Esophagus squamous epithelium (tissue), 5 donors: ENCODE measurements at regions not wholly inside any gene's neighbourhood (a gene's known extent, or its start where the extent isn't known, plus 50 kb on each side); places are given as distances from the start of the nearest gene placed in this dataset.

Experiments used
- DNase-seq: peaks from one replicate; lab custom pipeline; 2025; lab: John Stamatoyannopoulos, UW
- H3K27ac ChIP-seq, 4 donors: fragments of 200-600 bp; sonication (generic); one replicate each; pipeline ENCODE4 v1.5.1; 2016 to 2019; ENCODE audit warnings: mild to moderate bottlenecking in 1 of 4
- H3K27me3 ChIP-seq, 4 donors: fragments of 200-600 bp; sonication (generic); 1 replicate in 3 of 4; 2 replicates in 1 of 4; pipeline versions ENCODE4 v1.5.1 to v1.6.0; 2017 to 2021; ENCODE audit warnings: antibody characterized with exemption in 1 of 4
- H3K36me3 ChIP-seq, 3 donors: fragments of 200-600 bp; sonication (generic); one replicate each; pipeline ENCODE4 v1.5.1; 2016 to 2019
- H3K4me1 ChIP-seq, 3 donors: fragments of 200-600 bp; sonication (generic); one replicate each; pipeline ENCODE4 v1.5.1; 2017 to 2019
- H3K4me3 ChIP-seq, 4 donors: fragments of 200-600 bp; sonication (generic); 1 replicate in 3 of 4; 2 replicates in 1 of 4; pipeline ENCODE4 v1.5.1; 2016 to 2019; ENCODE audit warnings: mild to moderate bottlenecking in 2 of 4, moderate library complexity in 1 of 4
- H3K9me3 ChIP-seq, 3 donors: fragments of 200-600 bp; sonication (generic); one replicate each; pipeline ENCODE4 v1.5.1; 2016 to 2019
- CTCF ChIP-seq, 6 experiments: fragments of 450-650 bp in 4 of 6; fragments of 200-600 bp in 2 of 6; sonication (generic) in 2 of 6; IDR thresholded peaks; one replicate each; pipeline ENCODE4 v1.5.1; 2016 to 2019; ENCODE audit warnings: antibody characterized with exemption in 6 of 6, mild to moderate bottlenecking in 4 of 6, moderate library complexity in 4 of 6
- POLR2A ChIP-seq, 4 donors: fragments of 450-650 bp; IDR thresholded peaks; one replicate each; pipeline ENCODE4 v1.6.1; 2017; ENCODE audit warnings: antibody characterized with exemption in 4 of 4, mild to moderate bottlenecking in 4 of 4, moderate library complexity in 3 of 4
- WGBS, 2 donors: methylation state at CpG; one replicate each; pipeline ENCODE4 v1.1.5; 2018; 5-methylcytosine and 5-hydroxymethylcytosine counted together
- intact Hi-C: fragments of 100-400 bp; cut with DNase I; formaldehyde crosslinking; loops from one replicate; pipeline ENCODE4 v1.15.0; 2022
- donor health status: DM: yes; HTN: yes; CAD: no.

DNA sequence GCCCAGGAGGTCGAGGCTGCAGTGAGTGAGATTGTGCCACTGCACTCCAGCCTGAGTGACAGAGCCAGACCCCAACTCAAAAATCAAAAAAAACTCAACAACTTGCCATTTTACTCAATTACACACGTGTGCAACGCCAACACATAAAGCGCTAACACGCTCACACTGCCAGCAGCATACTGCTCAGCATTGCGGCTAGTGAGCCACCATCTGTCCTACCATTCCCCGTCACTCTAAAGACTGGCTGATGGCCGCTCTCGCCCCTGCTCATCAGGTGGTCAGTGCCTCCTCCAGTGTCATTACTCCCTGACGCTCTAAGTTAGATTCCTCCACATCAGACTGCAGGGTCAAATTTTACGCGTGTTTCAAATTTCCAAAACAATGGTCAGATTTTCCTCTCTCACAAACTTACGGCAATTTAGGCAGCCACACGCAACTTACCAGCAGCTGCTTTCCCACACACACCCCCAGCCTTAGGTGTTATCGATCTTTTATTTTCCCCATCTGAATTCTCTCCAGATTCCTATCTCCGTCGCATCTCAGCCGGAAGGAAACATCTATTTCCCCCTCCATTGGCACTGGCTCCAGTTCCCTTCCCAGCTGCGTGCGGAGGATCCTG lies 240.8 kb downstream of the C16orf95 start:
- TF ChIP-seq CTCF (IDR thresholded peaks at IDR 0.05) (no peak), POLR2A (IDR thresholded peaks at IDR 0.05) (no peak)
- no peak overlapping the region for H3K4me3 ChIP-seq
- H3K36me3 ChIP-seq: no peaks in the 10 kb centered on the region
- no peaks in the 10 kb centered on the region for H3K4me1 ChIP-seq
- no peak overlapping the region for H3K27ac ChIP-seq
- intact Hi-C loops: no loop called here
- H3K9me3 ChIP-seq: peaks cover 0 to 17% (median 11%) of the 10 kb centered on the region in 3 donors
- WGBS, 2 donors: 85 to 86% methylated on average over 19 to 20 of the region's 20 CpGs
- no peak for DNase-seq
- peaks cover 0 to 33% (median 0%) of the 10 kb centered on the region in 4 donors for H3K27me3 ChIP-seq

- H3K9me3 ChIP-seq: peaks cover 0 to 19% (median 18%) of the 10 kb centered on the region in 3 donors
- no peaks in the 10 kb centered on the region for H3K4me1 ChIP-seq
- no peak overlapping the region for H3K27ac ChIP-seq
- intact Hi-C loops: no loop called here
- H3K27me3 ChIP-seq: peaks cover 0 to 26% (median 0%) of the 10 kb centered on the region in 4 donors
- no peak for DNase-seq
- WGBS, 2 donors: 35 to 47% methylated on average over 3 to 8 of the region's 13 CpGs
- H3K36me3 ChIP-seq: no peaks in the 10 kb centered on the region
- TF ChIP-seq POLR2A (IDR thresholded peaks at IDR 0.05): no peak
- TF ChIP-seq CTCF (IDR thresholded peaks at IDR 0.05): peak in 4 of 6 experiments; percentile 27 to 60 (median 36)
- no peak overlapping the region for H3K4me3 ChIP-seq
Observed at GRCh38 chr16:87076950-87077749, 240.0 kb downstream of the C16orf95 start.

GRCh38 chr16:87077750-87078127 lies 239.5 kb downstream of the C16orf95 start:
- no peaks in the 10 kb centered on the region for H3K4me1 ChIP-seq
- no peaks in the 10 kb centered on the region for H3K36me3 ChIP-seq
- H3K4me3 ChIP-seq: no peak overlapping the region
- no peak overlapping the region for H3K27ac ChIP-seq
- TF ChIP-seq POLR2A (IDR thresholded peaks at IDR 0.05) (no peak), CTCF (IDR thresholded peaks at IDR 0.05) (no peak)
- no peak for DNase-seq
- H3K27me3 ChIP-seq: peaks cover 0 to 22% (median 0%) of the 10 kb centered on the region in 4 donors
- 87 to 97% methylated on average over 3 to 5 of the region's 5 CpGs for WGBS, 2 donors
- intact Hi-C loops: no loop called here
- peaks cover 0 to 20% (median 19%) of the 10 kb centered on the region in 3 donors for H3K9me3 ChIP-seq

GRCh38 chr16:87080571-87081167 lies 236.5 kb downstream of the C16orf95 start:
- Histone ChIP-seq H3K27me3 (peaks cover 0 to 16% (median 0%) of the 10 kb centered on the region in 4 donors), H3K27ac (no peak overlapping the region), H3K36me3 (no peaks in the 10 kb centered on the region), H3K4me1 (no peaks in the 10 kb centered on the region), H3K9me3 (peaks cover 0 to 20% (median 19%) of the 10 kb centered on the region in 3 donors), H3K4me3 (no peak overlapping the region)
- WGBS, 2 donors: 65 to 68% methylated on average over 4 of the region's 4 CpGs
- intact Hi-C loops: no loop called here
- no peak for TF ChIP-seq CTCF (IDR thresholded peaks at IDR 0.05)
- no peak for TF ChIP-seq POLR2A (IDR thresholded peaks at IDR 0.05)
- DNase-seq: no peak

GRCh38 chr16:87085441-87085840 lies 231.8 kb downstream of the C16orf95 start:
- TF ChIP-seq POLR2A (IDR thresholded peaks at IDR 0.05): no peak
- no peak for TF ChIP-seq CTCF (IDR thresholded peaks at IDR 0.05)
- H3K4me3 ChIP-seq: no peak overlapping the region
- WGBS, 2 donors: 76 to 79% methylated on average over 5 of the region's 5 CpGs
- H3K4me1 ChIP-seq: no peaks in the 10 kb centered on the region
- no peaks in the 10 kb centered on the region for H3K36me3 ChIP-seq
- no peak for DNase-seq
- H3K9me3 ChIP-seq: peaks cover 0 to 19% (median 12%) of the 10 kb centered on the region in 3 donors
- intact Hi-C loops: no loop called here
- peaks cover 0 to 12% (median 0%) of the 10 kb centered on the region in 4 donors for H3K27me3 ChIP-seq
- no peak overlapping the region for H3K27ac ChIP-seq
